ENCODE measurements at regions not wholly inside any gene's neighbourhood (a gene's known extent, or its start where the extent isn't known, plus 50 kb on each side); places are given as distances from the start of the nearest gene placed in this dataset.
A peak's percentile ranks its signal among the peaks of the same experiment; 100 is the strongest.

- H3K36me3 ChIP-seq = no peaks in the 10 kb centered on the region
- DNase-seq = no peak
- TF ChIP-seq POLR2A (IDR thresholded peaks at IDR 0.05) (no peak), CTCF (IDR thresholded peaks at IDR 0.05) (no peak)
- H3K27me3 ChIP-seq = no peaks in the 10 kb centered on the region
- H3K9me3 ChIP-seq = no peaks in the 10 kb centered on the region
- H3K4me3 ChIP-seq (replicated peaks in 1 of 3) = no peak overlapping the region
- no peaks in the 10 kb centered on the region for H3K4me1 ChIP-seq
- H3K27ac ChIP-seq = no peak overlapping the region
- intact Hi-C loops (cut with DNase I) = no loop called here
- 72 to 97% methylated on average over 2 of the region's 2 CpGs for WGBS, 2 donors
Measured at GRCh38 chr5:5683174-5683573, 260.7 kb downstream of the ICE1 start.

DNA sequence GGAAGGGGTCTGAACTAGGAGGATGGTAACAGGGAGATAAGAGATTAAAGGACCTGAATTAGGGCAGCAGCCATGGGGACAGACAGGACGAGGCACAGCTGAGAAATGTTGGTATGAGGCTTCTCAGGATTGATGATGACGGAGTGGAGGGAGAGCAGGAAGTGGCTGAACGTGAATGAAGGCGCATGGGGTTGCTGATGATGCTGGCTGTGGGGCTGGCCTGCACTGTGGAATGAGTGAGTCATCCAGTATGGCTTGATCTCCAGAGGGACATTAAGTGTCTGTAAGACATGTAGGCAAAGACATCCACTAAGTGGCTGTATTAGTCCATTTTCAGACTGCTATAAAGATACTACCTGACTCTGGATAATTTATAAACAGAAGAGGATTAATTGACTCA is 256.4 kb downstream of the ICE1 start:
- DNase-seq = peak in 1 of 2 donors; percentile 15
- no peaks in the 10 kb centered on the region for H3K4me1 ChIP-seq
- H3K27me3 ChIP-seq = no peaks in the 10 kb centered on the region
- no peak for TF ChIP-seq CTCF (IDR thresholded peaks at IDR 0.05)
- no peak for TF ChIP-seq POLR2A (IDR thresholded peaks at IDR 0.05)
- no peak overlapping the region for H3K27ac ChIP-seq
- no peak overlapping the region for H3K4me3 ChIP-seq (replicated peaks in 1 of 3)
- H3K9me3 ChIP-seq = no peaks in the 10 kb centered on the region
- no peaks in the 10 kb centered on the region for H3K36me3 ChIP-seq
- intact Hi-C loops (cut with DNase I) = no loop called here
- 64 to 65% methylated on average over 4 of the region's 4 CpGs for WGBS, 2 donors

DNA sequence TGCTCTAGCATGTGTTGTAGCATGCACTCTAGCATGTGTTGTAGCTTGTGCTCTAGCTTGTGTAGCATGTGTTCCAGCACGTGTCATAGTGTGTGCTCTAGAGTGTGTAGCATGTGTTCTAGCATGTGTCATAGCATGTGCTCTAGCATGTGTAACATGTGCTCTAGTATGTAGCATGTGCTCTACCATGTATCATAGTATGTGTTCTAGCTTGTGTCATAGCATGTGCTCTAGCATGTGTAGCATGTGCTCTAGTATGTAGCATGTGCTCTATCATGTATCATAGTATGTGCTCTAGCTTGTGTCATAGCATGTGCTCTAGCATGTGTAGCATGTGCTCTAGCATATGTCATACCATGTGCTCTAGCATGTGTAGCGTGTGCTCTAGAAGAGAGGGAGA is 255.3 kb downstream of the ICE1 start:
- intact Hi-C loops (cut with DNase I) = no loop called here
- WGBS, 2 donors = 87 to 92% methylated on average over 2 of the region's 2 CpGs
- Histone ChIP-seq H3K27ac (no peak overlapping the region), H3K36me3 (no peaks in the 10 kb centered on the region), H3K9me3 (no peaks in the 10 kb centered on the region), H3K27me3 (no peaks in the 10 kb centered on the region), H3K4me3 (replicated peaks in 1 of 3) (no peak overlapping the region), H3K4me1 (no peaks in the 10 kb centered on the region)
- no peak for DNase-seq
- TF ChIP-seq CTCF (IDR thresholded peaks at IDR 0.05) (no peak), POLR2A (IDR thresholded peaks at IDR 0.05) (no peak)

- intact Hi-C loops (cut with DNase I) = no loop called here
- Histone ChIP-seq H3K9me3 (no peaks in the 10 kb centered on the region), H3K4me1 (no peaks in the 10 kb centered on the region), H3K27ac (no peak overlapping the region), H3K4me3 (replicated peaks in 1 of 3) (no peak overlapping the region), H3K36me3 (no peaks in the 10 kb centered on the region), H3K27me3 (no peaks in the 10 kb centered on the region)
- DNase-seq = no peak
- 73 to 85% methylated on average over 3 of the region's 3 CpGs for WGBS, 2 donors
- TF ChIP-seq CTCF (IDR thresholded peaks at IDR 0.05) (no peak), POLR2A (IDR thresholded peaks at IDR 0.05) (no peak)
Measured at GRCh38 chr5:5676218-5676617, 253.7 kb downstream of the ICE1 start.

- no peak overlapping the region for H3K4me3 ChIP-seq (replicated peaks in 1 of 3)
- WGBS, 2 donors = 50 to 87% methylated on average over 1 of the region's 1 CpG
- no peaks in the 10 kb centered on the region for H3K9me3 ChIP-seq
- no peaks in the 10 kb centered on the region for H3K4me1 ChIP-seq
- no peaks in the 10 kb centered on the region for H3K36me3 ChIP-seq
- H3K27ac ChIP-seq = no peak overlapping the region
- no peak for DNase-seq
- H3K27me3 ChIP-seq = no peaks in the 10 kb centered on the region
- intact Hi-C loops (cut with DNase I) = no loop called here
- no peak for TF ChIP-seq CTCF (IDR thresholded peaks at IDR 0.05)
- TF ChIP-seq POLR2A (IDR thresholded peaks at IDR 0.05) = no peak
Measured at GRCh38 chr5:5675511-5675910, 253.0 kb downstream of the ICE1 start.

All from thyroid gland (tissue), 4 donors.